Heart left ventricle (tissue), 13 donors: ENCODE measurements at regions not wholly inside any gene's neighbourhood (a gene's known extent, or its start where the extent isn't known, plus 50 kb on each side); places are given as distances from the start of the nearest gene placed in this dataset.

ENCODE experiments used
- CTCF ChIP-seq, 12 donors: fragments of 200-600 bp; sonication (generic) in 4 of 12; IDR thresholded peaks; one replicate each; pipeline versions ENCODE4 v1.5.0 to v1.8.0; 2018 to 2022; ENCODE audit warnings: antibody characterized with exemption in 12 of 12, mild to moderate bottlenecking in 5 of 12
- POLR2A ChIP-seq, 2 donors: fragments of 450-650 bp; IDR thresholded peaks; one replicate each; pipeline ENCODE4 v1.6.1; 2017; ENCODE audit warnings: antibody characterized with exemption in 2 of 2, mild to moderate bottlenecking in 2 of 2, moderate library complexity in 2 of 2
- donor health status: ischemic (EF 13 %, LVEDD 7.1; RV severe dilation, severe dysfunction).
- donor health status: DM: no; HTN: yes; CAD: no.
- donor health status: DM: no; HTN: no; CAD: no.
- donor health status: ischemic (EF 25% LVEDD 6.9; RV normal size, moderate dysfunction).
- donor health status: ischemic (EF 25% LVEDD 5.7; RV mildly dilated, moderate dysfunction).
- donor health status: ischemic (EF 35%, LVEDD 5.7; RV mildly dilated, moderate dysfunction).
- donor health status: nonischemic (EF 11% LVEDD 7.7; RV severe dilation, severe dysfunction).
- donor health status: DM: yes; HTN: yes; CAD: no.
- donor health status: PGD.
- donor health status: ischemic (EF 29% LVEDD 5.4; RV normal size, mild dysfunction).
- donor health status: nonischemic (EF 23%, LVEDD 6.1; RV moderate dilation, normal function).

DNA sequence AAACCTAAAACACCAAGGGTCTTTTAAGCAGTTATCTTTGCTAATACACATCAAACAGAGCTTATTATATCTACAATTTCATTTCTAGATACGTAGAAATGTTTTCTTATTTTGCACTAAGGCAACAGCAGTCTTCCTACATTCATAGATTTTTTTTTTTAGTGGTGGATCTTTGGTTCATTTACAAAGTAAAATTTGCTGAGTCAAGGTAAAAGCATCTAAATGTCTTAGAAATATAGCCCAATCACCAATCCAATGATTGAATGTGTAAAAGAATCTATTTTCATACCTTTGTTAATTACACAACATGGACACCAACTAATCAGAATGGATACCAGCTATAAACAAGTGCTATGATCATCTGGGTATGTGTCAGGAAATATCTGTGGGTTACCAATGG, 272.2 kb upstream of the TMPO start:
- TF ChIP-seq POLR2A (IDR thresholded peaks at IDR 0.05): no peak
- TF ChIP-seq CTCF (IDR thresholded peaks at IDR 0.05): no peak
